ENCODE measurements at regions not wholly inside any gene's neighbourhood (a gene's known extent, or its start where the extent isn't known, plus 50 kb on each side); places are given as distances from the start of the nearest gene placed in this dataset.

- no peaks in the 10 kb centered on the region for H3K36me3 ChIP-seq (replicated peaks in 1 of 2; ENCODE audit: control insufficient read depth in 1 of 2, insufficient read depth in 2 of 2, low read length in 1 of 2)
- H3K4me3 ChIP-seq (ENCODE audit: low read depth in 2 of 2, low read length in 1 of 2): no peak overlapping the region
- H3K9ac ChIP-seq: no peak overlapping the region
- H3K4me1 ChIP-seq (ENCODE audit: control insufficient read depth in 1 of 2, insufficient read depth in 2 of 2, low read depth in 1 of 2, low read length in 1 of 2): no peaks in the 10 kb centered on the region; a peak in 1 of 4 replicates
- H3K9me2 ChIP-seq: no peaks in the 10 kb centered on the region
- DNase-seq: no peak
- no peaks in the 10 kb centered on the region for H3F3A ChIP-seq (replicated peaks; ENCODE audit: insufficient read depth)
- H2AFZ ChIP-seq (ENCODE audit: low read depth): no peak overlapping the region
- no peaks in the 10 kb centered on the region for H3K9me3 ChIP-seq
- H3K27ac ChIP-seq (ENCODE audit: low read depth in 2 of 2, low read length in 1 of 2): no peak overlapping the region
- no peaks in the 10 kb centered on the region for H3K79me2 ChIP-seq (ENCODE audit: insufficient read depth)
- no peaks in the 10 kb centered on the region for H3K27me3 ChIP-seq (ENCODE audit: insufficient read depth)
- no peak overlapping the region for H3K4me2 ChIP-seq
- ChIA-PET CTCF (no interaction called here), POLR2A (no interaction called here)
- WGBS (ENCODE audit: low lambda C conversion rate): 0% methylated on average over 1 of the region's 1 CpG
- no peaks in the 10 kb centered on the region for H4K20me1 ChIP-seq (ENCODE audit: insufficient read depth)
- no peak for TF ChIP-seq RCOR1 (IDR thresholded peaks at IDR 0.05; ENCODE audit: low read length)
- TF ChIP-seq RAD21 (IDR thresholded peaks at IDR 0.05; ENCODE audit: low read length): no peak
- TF ChIP-seq MEF2A (IDR thresholded peaks at IDR 0.05; ENCODE audit: borderline replicate concordance, low read depth): no peak
- no peak for TF ChIP-seq ZBTB33 (IDR thresholded peaks at IDR 0.05; ENCODE audit: borderline replicate concordance, low read depth)
- TF ChIP-seq PBX3 (IDR thresholded peaks at IDR 0.05): no peak
- no peak for TF ChIP-seq EP300 (IDR thresholded peaks at IDR 0.05; ENCODE audit: borderline replicate concordance in 1 of 2, low read depth in 1 of 2, low read length in 1 of 2)
- TF ChIP-seq GABPA (IDR thresholded peaks at IDR 0.05; ENCODE audit: low read depth): no peak
- no peak for TF ChIP-seq JUND (IDR thresholded peaks at IDR 0.05)
Measured at GRCh38 chr1:163772246-163772645, 450.5 kb downstream of the NUF2 start.

- CTCF ChIA-PET: interaction anchor here (0.9 kb wide), 1 partner anchor 8 kb away, joined by 3 read pairs; no protein-coding TSS in a partner anchor
- H3K27me3 ChIP-seq (ENCODE audit: insufficient read depth): no peaks in the 10 kb centered on the region
- POLR2A ChIA-PET: no interaction called here
- H3K4me3 ChIP-seq (ENCODE audit: low read depth in 2 of 2, low read length in 1 of 2): no peak overlapping the region
- H3K36me3 ChIP-seq (replicated peaks in 1 of 2; ENCODE audit: control insufficient read depth in 1 of 2, insufficient read depth in 2 of 2, low read length in 1 of 2): no peaks in the 10 kb centered on the region
- H3K79me2 ChIP-seq (ENCODE audit: insufficient read depth): no peaks in the 10 kb centered on the region
- no peak overlapping the region for H3K4me2 ChIP-seq
- H4K20me1 ChIP-seq (ENCODE audit: insufficient read depth): no peaks in the 10 kb centered on the region
- TF ChIP-seq RCOR1 (IDR thresholded peaks at IDR 0.05; ENCODE audit: low read length) (no peak), GABPA (IDR thresholded peaks at IDR 0.05; ENCODE audit: low read depth) (no peak), USF1 (IDR thresholded peaks at IDR 0.05; ENCODE audit: borderline replicate concordance, low read depth) (no peak), TEAD4 (IDR thresholded peaks at IDR 0.05; ENCODE audit: borderline replicate concordance, insufficient read depth) (no peak), REST (IDR thresholded peaks at IDR 0.05; ENCODE audit: low read depth, low read length) (no peak)
- H3F3A ChIP-seq (replicated peaks; ENCODE audit: insufficient read depth): no peaks in the 10 kb centered on the region
- H3K27ac ChIP-seq (ENCODE audit: low read depth in 2 of 2, low read length in 1 of 2): no peak overlapping the region
- no peak for DNase-seq
- H2AFZ ChIP-seq (ENCODE audit: low read depth): no peak overlapping the region
- H3K9ac ChIP-seq: no peak overlapping the region
- no peaks in the 10 kb centered on the region for H3K9me2 ChIP-seq
- H3K4me1 ChIP-seq (ENCODE audit: control insufficient read depth in 1 of 2, insufficient read depth in 2 of 2, low read depth in 1 of 2, low read length in 1 of 2): no peaks in the 10 kb centered on the region; a peak in 1 of 4 replicates
- 58% methylated on average over 2 of the region's 2 CpGs for WGBS (ENCODE audit: low lambda C conversion rate)
- H3K9me3 ChIP-seq: no peaks in the 10 kb centered on the region
Measured at GRCh38 chr1:163773396-163773795, 451.6 kb downstream of the NUF2 start.

All from SK-N-SH (cell line).